Renal cortex interstitium (tissue), 11 donors: ENCODE measurements at regions not wholly inside any gene's neighbourhood (a gene's known extent, or its start where the extent isn't known, plus 50 kb on each side); places are given as distances from the start of the nearest gene placed in this dataset.

Experiments used
- DNase-seq, 11 donors: peaks; one replicate each; pipeline ENCODE4 v3.0.0-alpha.2; 2013; ENCODE audit warnings: low read depth in 9 of 11, low spot score in 4 of 11; ENCODE audit errors: extremely low read depth in 1 of 11

- no peak for DNase-seq
Observed at GRCh38 chr3:76943671-76944070, 96.2 kb upstream of the ROBO2 start.

- no peak for DNase-seq
Observed at GRCh38 chr3:76949033-76949432, 90.9 kb upstream of the ROBO2 start.

GRCh38 chr3:76949462-76949861, 90.4 kb upstream of the ROBO2 start:
- DNase-seq, result no peak

DNA sequence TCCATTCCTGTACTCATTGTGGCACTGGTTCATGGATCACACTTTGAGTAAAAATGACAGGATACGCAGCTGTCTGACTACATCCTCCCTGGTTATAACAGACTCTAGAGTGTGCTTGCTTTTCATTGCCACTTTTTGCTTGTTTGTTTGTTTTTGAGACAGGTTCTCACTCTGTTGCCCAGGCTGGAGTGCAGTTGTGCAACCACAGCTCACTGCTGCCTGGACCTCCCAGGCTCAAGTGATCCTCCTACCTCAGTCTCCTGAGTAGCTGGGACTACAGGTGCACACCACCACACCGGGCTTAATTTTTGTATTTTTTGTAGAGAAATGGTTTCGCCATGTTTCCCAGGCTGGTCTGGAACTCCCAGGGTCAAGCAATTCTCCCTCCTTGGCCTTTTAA, 89.3 kb upstream of the ROBO2 start:
- DNase-seq, result no peak

- no peak for DNase-seq
Observed at GRCh38 chr3:76954412-76954811, 85.5 kb upstream of the ROBO2 start.

DNA sequence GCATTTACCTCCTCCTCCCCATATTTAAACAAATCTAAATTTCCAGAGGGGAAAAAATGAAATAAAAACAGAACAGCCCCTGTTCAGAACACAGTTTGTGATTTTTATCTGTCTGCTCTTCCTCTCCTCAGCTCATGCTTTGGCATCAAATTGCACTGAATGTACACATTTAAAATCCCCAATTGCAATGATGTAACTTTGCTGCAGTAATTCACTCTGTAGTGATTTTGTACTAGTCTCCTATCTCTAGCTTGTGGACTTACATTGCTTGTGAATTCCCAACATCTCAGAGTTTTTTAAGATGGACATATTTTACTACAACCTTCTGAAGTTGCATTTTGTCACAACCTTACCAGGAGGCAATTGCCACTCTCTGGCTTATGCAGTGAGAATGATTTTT, 81.6 kb upstream of the ROBO2 start:
- no peak for DNase-seq

- DNase-seq, result no peak
Observed at GRCh38 chr3:76958861-76959260, 81.0 kb upstream of the ROBO2 start.

- DNase-seq, result no peak
Observed at GRCh38 chr3:76961284-76961683, 78.6 kb upstream of the ROBO2 start.

GRCh38 chr3:76965122-76965725, 74.7 kb upstream of the ROBO2 start:
- DNase-seq, result no peak

DNA sequence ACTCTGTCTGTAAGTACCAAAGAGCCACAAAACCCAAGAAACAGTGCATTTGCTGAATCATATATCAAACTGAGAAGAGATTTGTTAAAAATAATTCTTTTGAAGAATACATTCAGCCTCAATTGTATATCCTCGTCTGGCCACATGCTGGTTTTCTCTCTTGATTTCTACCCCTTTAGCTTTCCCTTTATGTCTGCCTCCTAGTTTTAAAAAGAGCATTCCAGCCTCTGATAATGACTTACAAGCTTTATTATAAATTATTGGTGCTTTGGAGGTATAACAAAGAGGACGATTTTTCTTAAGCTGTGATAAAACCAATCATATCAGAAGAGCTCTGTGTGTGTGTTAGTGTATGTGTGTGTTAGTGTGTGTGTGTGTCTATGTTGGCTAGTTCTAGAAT, 70.4 kb upstream of the ROBO2 start:
- no peak for DNase-seq

DNA sequence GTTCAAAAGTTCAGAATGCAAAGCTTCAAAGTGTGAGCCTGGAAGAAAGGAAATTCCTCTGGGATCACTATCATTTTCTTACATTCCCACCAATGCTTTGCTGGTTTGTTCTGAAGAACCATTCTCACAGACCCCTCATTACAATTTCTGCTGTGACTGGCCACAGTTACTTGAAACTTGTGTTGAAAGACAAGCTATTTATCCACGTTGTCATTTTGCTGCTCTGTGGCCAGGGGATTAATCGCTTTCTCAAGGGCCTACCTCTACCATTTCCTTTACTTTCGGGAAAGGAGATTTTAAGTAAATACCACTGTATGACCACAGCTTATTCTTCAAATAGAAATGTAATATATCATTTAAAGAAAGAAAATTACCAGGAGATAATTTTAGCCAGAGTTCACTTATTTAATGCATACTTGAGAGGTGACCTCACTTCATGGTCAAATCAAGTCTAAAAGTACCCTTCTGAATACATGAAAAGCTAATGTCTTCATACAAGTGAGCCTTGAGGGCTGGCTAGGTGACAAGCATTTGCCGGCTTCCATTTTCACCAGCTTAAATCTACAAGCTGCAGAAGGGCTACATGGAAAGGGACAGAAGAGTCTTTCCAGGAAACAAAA, 69.8 kb upstream of the ROBO2 start:
- no peak for DNase-seq

- no peak for DNase-seq
Observed at GRCh38 chr3:76972624-76973296, 67.1 kb upstream of the ROBO2 start.

DNA sequence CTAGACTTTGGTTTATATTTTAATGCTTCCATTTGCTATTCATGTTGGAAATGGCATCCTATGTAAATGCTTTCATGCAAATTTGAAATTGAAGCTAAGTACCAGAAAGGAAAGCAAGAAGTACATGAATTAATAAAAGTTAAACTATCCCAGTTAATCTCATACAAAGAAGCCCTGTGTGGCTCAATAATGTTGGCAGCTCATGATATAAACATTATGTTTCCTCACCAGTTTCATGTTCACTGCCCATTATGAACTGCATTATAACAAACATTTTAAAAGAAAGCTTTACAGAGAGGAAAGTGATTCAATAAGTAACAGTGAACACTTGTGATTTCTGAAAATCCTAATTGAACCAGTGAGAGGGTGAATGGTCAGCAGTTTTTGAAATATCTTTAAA, 62.9 kb upstream of the ROBO2 start:
- no peak for DNase-seq

DNA sequence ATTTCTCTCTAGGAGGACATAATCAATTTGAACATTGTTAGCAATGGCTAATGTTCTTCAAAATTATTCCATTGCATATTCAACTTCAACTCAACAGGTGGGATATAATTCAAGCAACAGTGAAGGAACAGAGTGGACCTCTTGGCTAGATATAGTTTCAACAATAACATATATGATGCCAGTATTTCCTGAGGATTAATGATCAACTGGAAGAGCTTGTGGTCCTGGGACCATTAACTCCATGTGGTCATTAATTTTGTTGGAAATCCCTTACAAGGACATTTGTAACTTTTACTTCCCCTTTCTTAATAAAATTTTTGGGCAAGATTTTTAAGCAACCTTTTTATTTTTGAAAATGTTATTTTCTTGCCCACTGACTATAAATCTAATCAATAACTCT, 54.3 kb upstream of the ROBO2 start:
- peak in 2 of 11 donors; percentile 24 to 28 for DNase-seq

DNA sequence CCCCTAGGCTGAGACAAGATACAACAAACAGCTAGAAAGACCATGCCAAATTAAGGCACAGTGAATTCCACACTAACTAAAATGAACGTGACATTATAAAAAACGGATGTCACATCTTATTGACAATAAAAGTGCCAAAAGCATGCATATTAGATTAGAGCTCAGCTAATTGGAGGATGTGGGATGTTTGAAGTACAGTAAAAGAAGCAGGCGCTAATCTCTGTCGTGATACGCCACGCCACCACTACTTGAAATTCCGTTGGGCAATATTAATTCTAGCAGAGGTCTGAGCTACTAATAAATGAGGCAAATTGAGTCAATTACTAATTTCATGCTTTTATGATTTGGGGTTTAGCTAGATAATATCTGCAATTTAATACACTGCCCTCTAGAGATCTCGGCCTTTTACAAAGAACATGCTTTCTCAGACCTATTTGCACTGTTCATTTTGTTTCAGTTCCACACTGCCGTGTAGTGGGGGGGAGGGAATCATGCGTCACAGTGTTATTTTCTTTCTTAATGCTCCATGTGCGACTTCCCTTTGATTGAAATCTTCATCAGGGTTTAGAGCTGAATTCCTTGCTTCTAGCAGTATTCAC, 52.9 kb upstream of the ROBO2 start:
- DNase-seq, result peak in 2 of 11 donors; percentile 27 to 28
